Adrenal gland (tissue), 9 donors: ENCODE measurements at regions not wholly inside any gene's neighbourhood (a gene's known extent, or its start where the extent isn't known, plus 50 kb on each side); places are given as distances from the start of the nearest gene placed in this dataset.
"Not testable (repeated sequence)": the region's sequence is repeated elsewhere in the genome, so short reads cannot be mapped to it uniquely, and the experiment has no call there.

ENCODE experiments used
- DNase-seq, 7 donors: peaks; one replicate each; pipeline ENCODE4 v3.0.0-alpha.2; 2019 to 2020
- H3K27ac ChIP-seq, 5 donors: fragments of 200-600 bp; sonication (generic) in 4 of 5; 1 replicate in 3 of 5; 2 replicates in 2 of 5; pipeline versions ENCODE4 v1.5.1 to v1.8.0; 2016 to 2020; ENCODE audit warnings: mild to moderate bottlenecking in 1 of 5
- H3K27me3 ChIP-seq: fragments of 200-600 bp; 2 replicates; pipeline ENCODE4 v1.8.0; 2021
- H3K36me3 ChIP-seq, 2 donors: fragments of 200-600 bp; replicated peaks in 1 of 2; 1 replicate in 1 of 2; 2 replicates in 1 of 2; pipeline versions ENCODE4 v1.5.1 to v1.8.0; 2018 to 2022
- H3K4me1 ChIP-seq, 2 donors: fragments of 200-600 bp; replicated peaks in 1 of 2; 1 replicate in 1 of 2; 2 replicates in 1 of 2; pipeline versions ENCODE4 v1.5.1 to v1.8.0; 2018 to 2021
- H3K4me3 ChIP-seq, 4 donors: fragments of 200-600 bp; sonication (generic) in 3 of 4; one replicate each; pipeline ENCODE4 v1.5.1; 2016 to 2018
- H3K9me3 ChIP-seq, 3 donors: fragments of 200-600 bp; sonication (generic) in 1 of 3; replicated peaks in 1 of 3; 1 replicate in 2 of 3; 2 replicates in 1 of 3; pipeline versions ENCODE4 v1.5.1 to v1.8.0; 2016 to 2021
- CTCF ChIP-seq, 6 experiments: fragments of 450-650 bp in 4 of 6; fragments of 200-600 bp in 2 of 6; sonication (generic) in 1 of 6; IDR thresholded peaks; 1 replicate in 5 of 6; 2 replicates in 1 of 6; pipeline versions ENCODE4 v1.5.1 to v1.8.0; 2016 to 2021; ENCODE audit warnings: antibody characterized with exemption in 6 of 6, mild to moderate bottlenecking in 2 of 6, moderate library complexity in 1 of 6
- POLR2A ChIP-seq, 2 donors: fragments of 450-650 bp; IDR thresholded peaks; one replicate each; pipeline ENCODE4 v1.6.1; 2017; ENCODE audit warnings: antibody characterized with exemption in 2 of 2, mild to moderate bottlenecking in 2 of 2, moderate library complexity in 1 of 2
- WGBS, 4 donors: extraction: QIAGEN DNeasy Blood & Tissue Kit in 2 of 4; methylation state at CpG; one replicate each; pipeline versions ENCODE4 v1.1.5 to v1.1.7; 2013 to 2017; 5-methylcytosine and 5-hydroxymethylcytosine counted together
- intact Hi-C, 2 donors: fragments of 100-400 bp; cut with DNase I; formaldehyde crosslinking; loops; one replicate each; pipeline versions ENCODE4 v1.14.1 to v1.15.0; 2022 to 2023
- donor health status: healthy with polysubstance abuse.
- donor health status: Bipolar disorder and iron deficiency.
- donor health status: DM: yes; HTN: yes; CAD: no.
- donor health status: DM: no; HTN: no; CAD: no.
- donor health status: DM: no; HTN: no; CAD: no.

DNA sequence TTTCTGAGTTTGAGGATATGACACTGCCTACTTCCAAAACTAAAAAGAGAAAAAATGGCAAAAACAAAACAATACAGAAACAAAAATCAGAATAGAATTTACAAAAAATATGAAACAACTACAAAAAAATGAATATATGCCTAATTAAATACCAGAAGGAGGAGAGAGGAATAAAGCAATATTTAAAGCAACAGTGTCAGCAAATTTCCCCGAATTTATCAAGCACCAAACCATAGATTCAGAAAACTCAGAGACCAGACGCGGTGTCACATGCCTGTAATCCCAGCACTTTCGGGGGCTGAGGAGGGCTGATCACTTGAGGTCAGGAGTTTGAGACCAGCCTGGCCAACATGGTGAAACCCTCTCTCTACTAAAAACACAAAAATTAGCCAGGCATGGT, 1360.9 kb downstream of the SI start:
- H3K9me3 ChIP-seq, result no peaks in the 10 kb centered on the region
- DNase-seq, result no peak
- TF ChIP-seq CTCF (IDR thresholded peaks at IDR 0.05), result no peak
- no peak for TF ChIP-seq POLR2A (IDR thresholded peaks at IDR 0.05)
- intact Hi-C loops, result no loop called here
- no peak overlapping the region for H3K4me3 ChIP-seq
- WGBS, 4 donors, result 78 to 89% (median 82%) methylated on average over 4 of the region's 4 CpGs
- H3K27me3 ChIP-seq, result no peaks in the 10 kb centered on the region
- no peaks in the 10 kb centered on the region for H3K4me1 ChIP-seq
- H3K36me3 ChIP-seq, result no peaks in the 10 kb centered on the region
- no peak overlapping the region for H3K27ac ChIP-seq

- Histone ChIP-seq H3K9me3 (no peaks in the 10 kb centered on the region), H3K4me3 (no peak overlapping the region), H3K36me3 (no peaks in the 10 kb centered on the region), H3K27me3 (no peaks in the 10 kb centered on the region), H3K27ac (no peak overlapping the region), H3K4me1 (no peaks in the 10 kb centered on the region)
- intact Hi-C loops, result no loop called here
- TF ChIP-seq CTCF (IDR thresholded peaks at IDR 0.05), result no peak
- TF ChIP-seq POLR2A (IDR thresholded peaks at IDR 0.05), result no peak
- no peak for DNase-seq
- WGBS, 4 donors, result 83 to 93% (median 88%) methylated on average over 1 of the region's 1 CpG
Observed at GRCh38 chr3:163708428-163708827, 1369.9 kb downstream of the SI start.

GRCh38 chr3:163707659-163708058, 1370.6 kb downstream of the SI start:
- no peak for DNase-seq
- no peaks in the 10 kb centered on the region for H3K9me3 ChIP-seq
- TF ChIP-seq CTCF (IDR thresholded peaks at IDR 0.05) (no peak), POLR2A (IDR thresholded peaks at IDR 0.05) (no peak)
- no peaks in the 10 kb centered on the region for H3K27me3 ChIP-seq
- H3K27ac ChIP-seq, result no peak overlapping the region
- H3K36me3 ChIP-seq, result no peaks in the 10 kb centered on the region
- H3K4me1 ChIP-seq, result no peaks in the 10 kb centered on the region
- H3K4me3 ChIP-seq, result no peak overlapping the region
- intact Hi-C loops, result no loop called here

DNA sequence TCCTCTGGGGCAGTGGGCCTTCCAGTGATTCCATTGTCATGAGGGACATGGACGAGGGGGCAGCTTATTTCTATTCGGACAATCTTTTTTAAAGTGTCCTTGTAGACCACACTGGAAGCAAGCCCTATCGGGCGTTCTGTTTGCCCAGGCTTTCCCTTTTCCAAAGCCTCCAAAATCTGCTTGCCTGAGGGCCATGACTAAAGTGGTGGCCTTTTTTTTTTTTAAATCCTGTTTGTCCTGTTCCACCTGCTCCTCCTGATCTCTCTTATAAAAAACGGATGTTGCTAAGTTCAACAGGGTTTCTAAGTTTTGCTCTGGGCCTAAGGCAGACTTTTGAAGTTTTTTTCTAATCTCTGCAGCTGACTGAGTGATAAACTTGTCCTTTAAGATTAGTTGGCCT, 1380.1 kb downstream of the SI start:
- DNase-seq, H3K9me3 ChIP-seq, H3K36me3 ChIP-seq, intact Hi-C loops, H3K27ac ChIP-seq, H3K4me1 ChIP-seq, H3K27me3 ChIP-seq, H3K4me3 ChIP-seq: not testable (repeated sequence)
- 58 to 66% (median 59%) methylated on average over 5 of the region's 5 CpGs for WGBS, 4 donors

GRCh38 chr3:163692494-163692893, 1385.8 kb downstream of the SI start:
- 83 to 85% (median 84%) methylated on average over 1 of the region's 1 CpG for WGBS, 4 donors
- Histone ChIP-seq H3K27me3 (no peaks in the 10 kb centered on the region), H3K4me3 (no peak overlapping the region), H3K4me1 (no peaks in the 10 kb centered on the region), H3K9me3 (no peaks in the 10 kb centered on the region), H3K36me3 (no peaks in the 10 kb centered on the region), H3K27ac (no peak overlapping the region)
- intact Hi-C loops, result no loop called here
- TF ChIP-seq CTCF (IDR thresholded peaks at IDR 0.05), result no peak
- DNase-seq, result no peak
